NCI-H345 treated with DMSO at 0.1 percent for 48 hours (cell line): ENCODE measurements at regions not wholly inside any gene's neighbourhood (a gene's known extent, or its start where the extent isn't known, plus 50 kb on each side); places are given as distances from the start of the nearest gene placed in this dataset.

Experiments
- DNase-seq: peaks from one replicate; lab custom pipeline; 2025; ENCODE audit not compliant: unreplicated experiment; lab: John Stamatoyannopoulos, UW

DNA sequence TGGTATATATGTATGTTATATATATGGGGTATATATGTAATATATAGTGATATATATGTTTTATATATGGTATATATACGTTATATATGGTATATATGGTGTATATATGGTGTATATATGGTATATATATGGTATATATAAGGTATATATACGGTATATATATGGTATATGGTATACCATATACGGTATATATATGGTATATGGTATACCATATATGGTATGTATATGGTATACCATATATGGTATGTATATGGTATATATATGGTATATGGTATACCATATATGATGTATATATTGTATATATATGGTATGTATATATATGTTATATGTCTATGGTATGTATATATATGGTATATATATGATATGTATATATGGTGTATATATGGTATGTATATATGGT lies 447.7 kb upstream of the USP24 start:
- DNase-seq: no peak

DNA sequence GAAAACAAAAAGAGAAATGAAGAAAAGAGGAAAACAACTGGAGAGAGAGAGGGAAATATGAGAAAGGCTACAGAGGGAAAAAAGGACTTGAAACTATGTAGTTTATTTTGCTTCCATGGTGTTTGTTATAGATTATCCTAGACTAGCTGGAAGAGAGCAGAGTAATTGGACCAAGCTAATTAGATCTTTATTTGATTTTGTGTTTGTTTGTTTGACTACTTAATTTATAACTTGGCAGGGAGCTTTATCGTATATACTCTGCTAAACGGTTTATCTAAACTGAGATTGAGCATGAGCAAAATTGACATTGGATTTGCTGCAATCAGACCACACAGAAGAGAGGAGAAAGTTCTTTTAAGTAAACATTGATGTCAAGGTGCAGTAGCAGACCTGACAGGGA lies 443.8 kb upstream of the USP24 start:
- no peak for DNase-seq

GRCh38 chr1:55654750-55655149 lies 439.6 kb upstream of the USP24 start:
- DNase-seq: no peak

- DNase-seq: no peak
These were observed 439.0 kb upstream of the USP24 start for GRCh38 chr1:55654171-55654570.

DNA sequence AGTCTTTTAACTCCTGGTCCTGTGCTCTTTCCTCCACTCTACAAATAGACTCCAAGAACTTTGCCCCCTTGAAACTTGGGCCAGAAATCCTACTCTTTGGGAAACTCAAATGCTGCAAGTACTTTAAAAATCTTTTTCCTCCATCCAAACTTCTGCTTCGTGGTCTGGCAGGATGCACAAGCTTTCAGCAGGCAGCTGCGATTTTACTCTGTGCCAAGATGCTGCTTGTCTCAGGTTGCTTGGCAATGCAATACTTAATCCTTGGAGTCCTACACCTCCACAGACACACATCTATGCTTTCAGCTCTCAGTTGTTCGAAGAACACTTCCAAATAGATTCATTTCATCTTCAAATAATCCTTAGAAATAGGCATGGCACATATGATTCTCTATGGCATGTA lies 435.3 kb upstream of the USP24 start:
- no peak for DNase-seq

DNA sequence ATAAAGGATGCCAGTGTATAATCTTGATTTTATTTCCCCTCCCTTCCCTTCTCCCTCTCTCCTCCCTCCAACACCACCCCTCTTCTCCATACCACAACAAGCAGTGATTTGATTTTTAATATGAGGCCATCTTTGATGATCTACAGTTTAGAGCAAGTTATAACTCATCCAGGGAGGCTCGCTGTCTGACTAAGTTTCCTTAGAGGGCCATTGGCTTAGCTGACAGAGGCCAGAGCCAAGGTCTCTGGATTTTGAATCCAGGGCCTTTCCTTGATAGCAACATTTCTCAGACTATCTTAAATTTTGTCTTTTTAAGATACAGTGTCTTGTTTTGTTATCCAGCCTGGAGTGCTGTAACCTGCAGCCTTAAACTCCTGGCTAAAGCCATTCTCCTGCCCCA lies 431.0 kb upstream of the USP24 start:
- no peak for DNase-seq

DNA sequence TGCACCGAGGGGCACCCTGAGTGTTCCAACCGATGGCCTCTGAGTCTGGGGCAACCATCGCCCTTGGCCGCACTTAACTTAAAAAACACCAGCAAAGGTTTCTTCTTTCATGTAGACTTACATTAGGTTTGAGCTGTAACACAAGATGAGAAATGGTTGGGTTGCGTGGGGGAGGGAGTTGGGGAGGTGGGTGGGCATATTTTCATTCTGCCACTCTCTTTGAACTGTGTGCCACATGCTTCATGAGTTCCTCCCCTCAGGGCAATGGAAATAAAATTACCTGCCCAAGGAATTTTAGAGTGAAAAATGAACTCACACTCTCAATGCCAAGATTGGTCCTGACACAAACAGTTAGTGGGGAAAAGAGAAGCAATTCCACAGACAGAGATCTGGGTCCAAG lies 430.1 kb upstream of the USP24 start:
- DNase-seq: no peak

- DNase-seq: no peak
These were observed 426.8 kb upstream of the USP24 start for GRCh38 chr1:55641947-55642346.

DNA sequence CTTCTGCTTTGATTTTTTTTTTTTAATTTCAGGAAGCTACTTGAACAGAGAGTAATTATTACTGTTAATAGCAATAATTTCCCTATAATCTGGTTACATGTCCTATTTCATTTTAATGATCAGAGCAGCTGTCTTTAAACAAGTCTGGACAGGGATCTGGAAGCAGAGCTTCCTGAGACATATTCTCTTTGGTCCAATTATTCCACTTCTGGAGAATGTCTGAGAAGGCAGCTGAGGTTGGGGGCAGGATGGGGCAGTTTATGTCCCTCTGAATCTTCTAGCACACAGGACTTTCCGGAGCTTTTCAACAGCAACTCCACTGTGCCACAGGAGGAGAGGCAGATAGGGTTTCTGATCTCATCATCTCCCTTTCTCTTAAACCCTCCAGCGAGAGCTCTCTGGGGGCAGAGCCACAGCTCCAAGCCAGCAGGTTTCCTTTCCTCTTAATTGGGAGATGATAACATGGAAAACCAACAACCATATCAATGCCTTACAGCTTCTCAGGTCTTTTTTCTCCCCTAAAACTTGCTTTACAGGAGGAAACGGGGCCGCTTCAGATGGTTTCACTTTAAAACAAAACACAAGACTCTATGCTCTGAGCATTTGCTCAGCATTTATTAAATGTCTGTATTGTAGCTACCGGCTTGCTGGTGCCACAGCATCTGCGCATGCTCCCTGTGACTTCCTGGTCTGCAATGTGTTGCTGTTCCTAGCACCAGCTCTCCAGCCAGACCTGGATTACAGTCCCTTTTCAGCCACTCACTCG lies 425.7 kb upstream of the USP24 start:
- DNase-seq: no peak

GRCh38 chr1:55639526-55639925 lies 424.4 kb upstream of the USP24 start:
- no peak for DNase-seq

DNA sequence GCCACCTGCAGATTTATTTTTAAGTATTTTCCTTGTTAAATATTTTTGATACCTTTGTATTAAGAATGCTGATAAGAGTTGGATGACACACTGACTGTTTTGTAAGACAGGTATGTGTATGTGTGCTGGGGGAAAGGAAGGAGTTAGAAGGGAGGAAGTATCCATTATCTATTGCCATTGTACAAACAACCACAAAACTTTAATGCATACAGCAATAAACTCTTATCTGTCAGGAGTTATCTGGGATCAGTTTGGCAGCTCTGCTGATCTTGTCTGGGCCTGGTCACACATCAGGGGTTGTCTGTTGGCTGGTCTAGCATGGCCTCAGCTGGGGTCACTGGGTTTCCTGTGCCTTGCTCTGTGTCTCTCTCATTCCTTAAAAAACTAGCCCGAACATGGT lies 423.9 kb upstream of the USP24 start:
- no peak for DNase-seq

DNA sequence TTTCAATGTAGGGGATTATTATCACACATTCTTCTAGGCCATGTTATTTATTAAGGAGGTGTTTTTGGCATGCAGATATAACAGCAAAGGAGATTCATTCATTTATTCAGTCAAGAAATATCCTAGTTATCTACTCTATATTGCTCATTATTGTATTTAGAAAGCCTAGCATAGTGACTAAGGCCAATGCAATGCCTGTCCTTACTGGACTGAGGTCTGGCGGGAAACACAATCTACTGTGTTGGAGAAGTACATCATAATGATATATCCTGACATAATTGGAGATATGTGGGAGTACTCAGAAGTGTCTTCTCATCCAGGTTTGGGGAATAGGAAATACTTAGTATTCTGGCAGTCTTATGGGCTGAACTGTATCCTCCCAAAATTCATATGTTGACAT lies 421.5 kb upstream of the USP24 start:
- DNase-seq: no peak

DNA sequence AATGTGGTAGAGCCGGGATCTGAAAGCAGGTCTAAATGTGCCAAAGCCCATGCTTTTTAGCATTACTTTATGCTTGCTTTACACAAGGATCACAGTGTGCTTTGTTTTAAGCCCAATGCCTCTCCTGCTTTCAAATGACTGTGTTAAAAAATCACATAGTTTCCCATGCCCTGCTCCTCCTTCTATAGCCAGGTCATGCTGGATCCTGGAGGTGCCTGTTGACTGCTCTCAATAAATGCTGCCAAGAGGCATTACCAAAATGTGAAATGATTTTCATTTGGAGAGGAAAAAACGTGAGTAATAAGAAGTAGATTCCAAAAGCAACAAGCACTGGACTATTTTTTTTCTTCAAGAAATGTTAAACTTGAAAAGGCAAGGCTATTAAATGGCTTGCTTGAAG lies 420.7 kb upstream of the USP24 start:
- no peak for DNase-seq

- no peak for DNase-seq
These were observed 419.4 kb upstream of the USP24 start for GRCh38 chr1:55634516-55634915.

DNA sequence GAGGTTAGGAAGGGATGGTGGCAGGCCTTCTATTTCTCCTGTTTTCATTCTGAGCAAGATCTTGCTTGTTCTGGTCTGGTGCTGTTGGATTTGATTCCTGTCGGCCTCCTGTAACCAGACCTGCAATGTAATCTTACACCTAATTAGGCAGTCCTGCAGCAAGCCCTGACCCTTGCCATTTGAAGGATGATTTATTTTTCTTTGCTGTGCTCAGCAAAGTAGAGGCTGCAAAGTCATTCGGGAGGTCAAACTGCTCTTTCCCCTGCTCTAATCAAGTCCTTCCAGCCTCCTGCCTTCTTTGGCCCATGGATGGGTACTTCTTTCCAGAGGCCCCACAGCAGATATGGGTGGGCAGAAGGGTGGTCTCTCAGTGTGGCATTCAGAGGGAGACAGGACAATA lies 417.7 kb upstream of the USP24 start:
- no peak for DNase-seq

DNA sequence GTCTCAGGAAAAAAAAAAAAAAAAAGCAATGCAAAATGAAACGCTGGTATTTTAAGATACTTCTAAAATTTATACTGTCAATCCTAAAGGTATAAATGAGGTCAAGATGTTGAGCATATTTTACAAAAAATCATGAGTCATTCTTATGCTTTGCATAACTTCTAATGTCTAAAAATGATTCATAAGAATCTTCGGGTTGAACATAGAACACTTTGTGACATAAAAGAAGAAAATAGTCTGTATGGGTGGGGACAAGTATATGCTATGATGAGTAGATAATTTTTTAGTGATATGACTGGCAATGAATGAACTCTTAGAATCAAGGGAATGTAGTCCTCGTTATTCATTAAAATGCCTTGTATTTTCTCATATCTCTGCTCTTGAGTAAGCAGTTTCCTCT lies 416.9 kb upstream of the USP24 start:
- DNase-seq: no peak

- no peak for DNase-seq
These were observed 416.3 kb upstream of the USP24 start for GRCh38 chr1:55631509-55631908.

- no peak for DNase-seq
These were observed 411.2 kb upstream of the USP24 start for GRCh38 chr1:55626326-55626725.

DNA sequence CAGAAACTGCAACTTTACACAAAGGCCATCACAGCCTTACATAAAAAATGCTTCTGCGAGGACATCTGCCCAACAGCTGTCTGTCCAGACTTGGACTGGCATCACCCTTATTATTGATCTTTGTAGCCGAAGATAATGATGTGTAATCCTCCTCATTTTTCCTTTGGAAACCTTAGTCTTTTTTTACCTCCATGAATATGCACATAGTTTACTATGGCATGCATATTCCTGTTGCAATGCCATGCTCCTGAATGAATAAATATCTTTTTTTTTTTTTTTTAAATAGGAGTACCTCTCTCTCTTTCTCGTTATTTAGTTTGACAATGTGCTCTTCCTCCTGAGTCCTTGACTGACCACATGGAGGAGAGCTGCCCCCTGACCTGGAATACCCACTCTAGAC lies 409.6 kb upstream of the USP24 start:
- no peak for DNase-seq

DNA sequence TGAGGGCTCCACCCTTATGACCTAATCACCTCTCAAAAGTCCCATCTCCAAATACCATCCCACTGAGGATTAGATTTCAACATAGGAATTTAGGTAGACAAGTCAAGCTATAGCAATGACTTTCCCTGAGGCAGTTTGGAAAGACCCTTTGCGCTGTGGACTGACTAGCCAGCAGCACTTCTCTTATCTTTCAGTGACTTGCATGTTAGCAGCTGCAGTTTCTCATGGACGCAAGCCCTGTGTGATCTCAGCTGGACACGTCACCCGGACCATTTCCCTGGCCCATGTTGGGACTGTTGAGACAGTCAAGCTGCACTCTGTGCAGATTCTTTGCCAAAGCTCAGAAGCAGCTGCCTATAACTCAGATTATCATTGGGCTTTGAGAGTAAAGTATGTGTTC lies 408.1 kb upstream of the USP24 start:
- DNase-seq: no peak

- DNase-seq: no peak
These were observed 406.9 kb upstream of the USP24 start for GRCh38 chr1:55622074-55622473.

- no peak for DNase-seq
These were observed 403.0 kb upstream of the USP24 start for GRCh38 chr1:55618199-55618598.

GRCh38 chr1:55617288-55617982 lies 402.3 kb upstream of the USP24 start:
- DNase-seq: no peak
